ENCODE measurements at regions not wholly inside any gene's neighbourhood (a gene's known extent, or its start where the extent isn't known, plus 50 kb on each side); places are given as distances from the start of the nearest gene placed in this dataset.

DNA sequence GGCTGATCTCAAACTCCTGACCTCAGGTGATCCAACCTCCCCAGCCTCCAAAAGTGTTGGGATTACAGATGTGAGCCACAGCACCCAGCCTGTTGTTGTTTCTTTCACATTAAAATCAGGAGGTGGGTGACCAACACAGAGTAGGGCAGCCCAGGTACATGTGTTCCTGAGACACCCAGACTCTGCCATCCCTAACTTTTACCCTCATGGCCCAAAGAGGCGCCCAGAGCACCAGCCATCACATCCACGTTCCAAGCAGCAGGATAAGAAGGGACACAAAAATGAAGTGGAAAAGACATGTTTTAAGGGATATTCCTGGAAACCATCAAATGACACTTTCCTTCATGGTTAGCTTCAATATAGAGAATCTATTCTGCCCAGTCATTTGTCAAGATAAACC lies 159.6 kb upstream of the KLF6 start:
- TF ChIP-seq, protein P1, sequence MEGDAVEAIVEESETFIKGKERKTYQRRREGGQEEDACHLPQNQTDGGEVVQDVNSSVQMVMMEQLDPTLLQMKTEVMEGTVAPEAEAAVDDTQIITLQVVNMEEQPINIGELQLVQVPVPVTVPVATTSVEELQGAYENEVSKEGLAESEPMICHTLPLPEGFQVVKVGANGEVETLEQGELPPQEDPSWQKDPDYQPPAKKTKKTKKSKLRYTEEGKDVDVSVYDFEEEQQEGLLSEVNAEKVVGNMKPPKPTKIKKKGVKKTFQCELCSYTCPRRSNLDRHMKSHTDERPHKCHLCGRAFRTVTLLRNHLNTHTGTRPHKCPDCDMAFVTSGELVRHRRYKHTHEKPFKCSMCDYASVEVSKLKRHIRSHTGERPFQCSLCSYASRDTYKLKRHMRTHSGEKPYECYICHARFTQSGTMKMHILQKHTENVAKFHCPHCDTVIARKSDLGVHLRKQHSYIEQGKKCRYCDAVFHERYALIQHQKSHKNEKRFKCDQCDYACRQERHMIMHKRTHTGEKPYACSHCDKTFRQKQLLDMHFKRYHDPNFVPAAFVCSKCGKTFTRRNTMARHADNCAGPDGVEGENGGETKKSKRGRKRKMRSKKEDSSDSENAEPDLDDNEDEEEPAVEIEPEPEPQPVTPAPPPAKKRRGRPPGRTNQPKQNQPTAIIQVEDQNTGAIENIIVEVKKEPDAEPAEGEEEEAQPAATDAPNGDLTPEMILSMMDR (IDR thresholded peaks at IDR 0.05) = no peak
- TF ChIP-seq POLR2A (IDR thresholded peaks at IDR 0.05) = no peak

Data from testis (tissue), 2 donors.